Common myeloid progenitor, CD34-positive (primary cell): ENCODE measurements at regions not wholly inside any gene's neighbourhood (a gene's known extent, or its start where the extent isn't known, plus 50 kb on each side); places are given as distances from the start of the nearest gene placed in this dataset.
A peak's percentile ranks its signal among the peaks of the same experiment; 100 is the strongest.

Source experiments
- CTCF ChIA-PET: fragments of 350-600 bp; sonication (Branson Sonifier 250); formaldehyde crosslinking; loops from one replicate; lab custom pipeline; 2021; ENCODE audit warnings: antibody characterized with exemption; lab: Charles Lee
- POLR2A ChIA-PET: fragments of 350-600 bp; sonication (Branson Sonifier 250); formaldehyde crosslinking; loops from one replicate; lab custom pipeline; 2021; ENCODE audit warnings: antibody characterized with exemption; lab: Charles Lee
- DNase-seq, 3 donors: peaks; one replicate each; pipeline versions ENCODE4 v3.0.0 to v3.0.0-alpha.2; 2013
- H3K27ac ChIP-seq, 2 experiments: 1 replicate in 1 of 2; 2 replicates in 1 of 2; pipeline ENCODE4 v1.7.0; 2013; ENCODE audit warnings: inconsistent platforms in 2 of 2, low read length in 2 of 2, mild to moderate bottlenecking in 2 of 2, low read depth in 1 of 2, moderate library complexity in 1 of 2; ENCODE audit not compliant: severe bottlenecking in 2 of 2, insufficient read depth in 1 of 2, poor library complexity in 1 of 2
- H3K27me3 ChIP-seq, 5 experiments: replicated peaks in 2 of 5; 1 replicate in 3 of 5; 2 replicates in 2 of 5; pipeline versions ENCODE4 v1.6.1 to v1.7.0; 2013; ENCODE audit warnings: low read length in 4 of 5, mild to moderate bottlenecking in 2 of 5, moderate library complexity in 2 of 5, inconsistent platforms in 1 of 5; ENCODE audit not compliant: insufficient read depth in 5 of 5, control insufficient read depth in 4 of 5
- H3K36me3 ChIP-seq, 4 experiments: 1 replicate in 2 of 4; 2 replicates in 2 of 4; pipeline versions ENCODE4 v1.6.1 to v1.7.0; 2013; ENCODE audit warnings: low read length in 3 of 4, control low read depth in 1 of 4, mild to moderate bottlenecking in 1 of 4; ENCODE audit not compliant: control insufficient read depth in 4 of 4, insufficient read depth in 4 of 4
- H3K4me1 ChIP-seq, 4 experiments: 1 replicate in 3 of 4; 2 replicates in 1 of 4; pipeline versions ENCODE4 v1.6.1 to v1.7.1; 2013; ENCODE audit warnings: low read length in 3 of 4, mild to moderate bottlenecking in 3 of 4, control low read depth in 1 of 4, inconsistent platforms in 1 of 4, moderate library complexity in 1 of 4; ENCODE audit not compliant: control insufficient read depth in 4 of 4, insufficient read depth in 4 of 4; ENCODE audit errors: control extremely low read depth in 1 of 4
- H3K4me3 ChIP-seq, 7 experiments: 1 replicate in 4 of 7; 2 replicates in 3 of 7; pipeline versions ENCODE4 v1.5.1 to v1.7.0; 2013; ENCODE audit warnings: mild to moderate bottlenecking in 7 of 7, low read length in 6 of 7, moderate library complexity in 6 of 7, inconsistent platforms in 2 of 7, low read depth in 2 of 7, control low read depth in 1 of 7; ENCODE audit not compliant: insufficient read depth in 4 of 7, control insufficient read depth in 1 of 7; ENCODE audit errors: extremely low read depth in 1 of 7
- H3K9me3 ChIP-seq, 5 experiments: 1 replicate in 4 of 5; 2 replicates in 1 of 5; pipeline versions ENCODE4 v1.6.1 to v1.7.1; 2013; ENCODE audit warnings: low read length in 4 of 5, mild to moderate bottlenecking in 2 of 5, inconsistent platforms in 1 of 5, low read depth in 1 of 5, moderate library complexity in 1 of 5; ENCODE audit not compliant: control insufficient read depth in 4 of 5, insufficient read depth in 2 of 5; ENCODE audit errors: control extremely low read depth in 1 of 5
- WGBS: methylation state at CpG from one replicate; pipeline ENCODE4 v1.1.5; 2013; ENCODE audit not compliant: insufficient coverage; 5-methylcytosine and 5-hydroxymethylcytosine counted together

GRCh38 chr1:17913326-17914115 lies 158.4 kb downstream of the ACTL8 start:
- no peak overlapping the region for H3K27ac ChIP-seq
- H3K27me3 ChIP-seq = peaks cover 0 to 76% (median 6%) of the 10 kb centered on the region in 5 experiments
- no peaks in the 10 kb centered on the region for H3K36me3 ChIP-seq
- WGBS = 85% methylated on average over 10 of the region's 14 CpGs
- no peaks in the 10 kb centered on the region for H3K4me1 ChIP-seq
- H3K9me3 ChIP-seq = no peaks in the 10 kb centered on the region
- H3K4me3 ChIP-seq = no peak overlapping the region
- ChIA-PET POLR2A (no interaction called here), CTCF (no interaction called here)
- DNase-seq = no peak

GRCh38 chr1:17914131-17914530 lies 159.0 kb downstream of the ACTL8 start:
- ChIA-PET CTCF (no interaction called here), POLR2A (no interaction called here)
- no peak for DNase-seq
- H3K36me3 ChIP-seq = no peaks in the 10 kb centered on the region
- WGBS = 94% methylated on average over 6 of the region's 7 CpGs
- peaks cover 0 to 70% (median 6%) of the 10 kb centered on the region in 5 experiments for H3K27me3 ChIP-seq
- H3K4me1 ChIP-seq = no peaks in the 10 kb centered on the region
- no peak overlapping the region for H3K27ac ChIP-seq
- H3K9me3 ChIP-seq = no peaks in the 10 kb centered on the region
- no peak overlapping the region for H3K4me3 ChIP-seq

GRCh38 chr1:17914987-17915386 lies 159.9 kb downstream of the ACTL8 start:
- POLR2A ChIA-PET = no interaction called here
- H3K4me3 ChIP-seq = no peak overlapping the region
- H3K27me3 ChIP-seq = peaks cover 0 to 61% (median 3%) of the 10 kb centered on the region in 5 experiments
- 60% methylated on average over 9 of the region's 9 CpGs for WGBS
- no peak overlapping the region for H3K27ac ChIP-seq
- H3K4me1 ChIP-seq = no peaks in the 10 kb centered on the region
- H3K9me3 ChIP-seq = no peaks in the 10 kb centered on the region
- no peaks in the 10 kb centered on the region for H3K36me3 ChIP-seq
- no peak for DNase-seq
- CTCF ChIA-PET = interaction anchor here (1.4 kb wide), 1 partner anchor 9 kb away, joined by 4 read pairs; no protein-coding TSS in a partner anchor

- 19% methylated on average over 6 of the region's 7 CpGs for WGBS
- Histone ChIP-seq H3K36me3 (no peaks in the 10 kb centered on the region), H3K27me3 (peaks cover 0 to 55% (median 3%) of the 10 kb centered on the region in 5 experiments), H3K9me3 (no peaks in the 10 kb centered on the region), H3K27ac (no peak overlapping the region), H3K4me3 (no peak overlapping the region), H3K4me1 (no peaks in the 10 kb centered on the region)
- CTCF ChIA-PET = interaction anchor here (1.4 kb wide), 1 partner anchor 8 kb away, joined by 4 read pairs; no protein-coding TSS in a partner anchor
- no peak for DNase-seq
- POLR2A ChIA-PET = no interaction called here
Observed at GRCh38 chr1:17915511-17916197, 160.5 kb downstream of the ACTL8 start.

DNA sequence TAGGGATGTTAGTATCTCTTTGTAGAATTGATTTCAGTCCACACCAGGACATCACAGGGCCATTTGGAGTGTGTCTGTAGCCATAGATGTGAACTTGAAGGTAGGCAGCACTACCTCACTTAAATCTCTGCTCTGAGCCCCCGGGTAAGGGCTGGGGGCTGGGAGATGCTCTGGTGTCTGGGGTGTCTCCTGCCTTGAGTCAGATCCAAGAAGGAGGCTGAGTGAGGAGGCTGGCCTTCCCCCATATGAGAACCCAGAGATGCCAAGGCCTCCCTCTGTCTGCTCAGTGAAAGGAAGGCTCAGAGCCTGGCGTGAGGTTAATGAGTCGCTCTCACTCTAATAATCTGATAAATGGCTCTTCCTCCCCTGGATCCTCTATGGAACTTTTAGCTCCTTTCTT lies 161.6 kb downstream of the ACTL8 start:
- peaks cover 0 to 49% (median 3%) of the 10 kb centered on the region in 5 experiments for H3K27me3 ChIP-seq
- no peak for DNase-seq
- CTCF ChIA-PET = no interaction called here
- no peak overlapping the region for H3K27ac ChIP-seq
- no peak overlapping the region for H3K4me3 ChIP-seq
- no peaks in the 10 kb centered on the region for H3K4me1 ChIP-seq
- 76% methylated on average over 3 of the region's 3 CpGs for WGBS
- POLR2A ChIA-PET = no interaction called here
- no peaks in the 10 kb centered on the region for H3K9me3 ChIP-seq
- no peaks in the 10 kb centered on the region for H3K36me3 ChIP-seq

GRCh38 chr1:17919525-17920439 lies 164.6 kb downstream of the ACTL8 start:
- H3K27me3 ChIP-seq = peaks cover 0 to 32% (median 2%) of the 10 kb centered on the region in 5 experiments
- CTCF ChIA-PET = no interaction called here
- no peaks in the 10 kb centered on the region for H3K4me1 ChIP-seq
- peak; percentile 18 to 57 (median 47) for DNase-seq
- POLR2A ChIA-PET = no interaction called here
- H3K36me3 ChIP-seq = no peaks in the 10 kb centered on the region
- H3K4me3 ChIP-seq = no peak overlapping the region
- H3K27ac ChIP-seq = no peak overlapping the region
- no peaks in the 10 kb centered on the region for H3K9me3 ChIP-seq
- WGBS = 30% methylated on average over 6 of the region's 10 CpGs
